ENCODE measurements at regions not wholly inside any gene's neighbourhood (a gene's known extent, or its start where the extent isn't known, plus 50 kb on each side); places are given as distances from the start of the nearest gene placed in this dataset.

- no peak overlapping the region for H3K27ac Mint-ChIP-seq
- CTCF ChIA-PET = no interaction called here
- no peaks in the 10 kb centered on the region for H3K9me3 Mint-ChIP-seq
- no peaks in the 10 kb centered on the region for H3K4me1 Mint-ChIP-seq
- H3K4me3 Mint-ChIP-seq = no peak overlapping the region
- intact Hi-C loops (cut with micrococcal nuclease) = no loop called here
- no peaks in the 10 kb centered on the region for H3K36me3 Mint-ChIP-seq (ENCODE audit: low read depth)
- DNase-seq (no peak), ATAC-seq (ENCODE audit: low read depth) (no peak)
- no peak for TF ChIP-seq CTCF (IDR thresholded peaks at IDR 0.05)
- POLR2A ChIA-PET = no interaction called here
- peaks cover 41% of the 10 kb centered on the region for H3K27me3 Mint-ChIP-seq
Observed at GRCh38 chr12:113613414-113613813, 141.7 kb upstream of the LHX5 start.

GRCh38 chr12:113612793-113613192 lies 141.1 kb upstream of the LHX5 start:
- no peaks in the 10 kb centered on the region for H3K4me1 Mint-ChIP-seq
- no peak for DNase-seq
- TF ChIP-seq CTCF (IDR thresholded peaks at IDR 0.05) = no peak
- no peaks in the 10 kb centered on the region for H3K36me3 Mint-ChIP-seq (ENCODE audit: low read depth)
- no peak for ATAC-seq (ENCODE audit: low read depth)
- peaks cover 42% of the 10 kb centered on the region for H3K27me3 Mint-ChIP-seq
- no peak overlapping the region for H3K27ac Mint-ChIP-seq
- intact Hi-C loops (cut with micrococcal nuclease) = no loop called here
- POLR2A ChIA-PET = no interaction called here
- H3K9me3 Mint-ChIP-seq = peaks cover 3% of the 10 kb centered on the region
- H3K4me3 Mint-ChIP-seq = no peak overlapping the region
- CTCF ChIA-PET = no interaction called here

- Mint-ChIP-seq H3K9me3 (peaks cover 3% of the 10 kb centered on the region), H3K27ac (no peak overlapping the region), H3K4me1 (no peaks in the 10 kb centered on the region), H3K36me3 (ENCODE audit: low read depth) (no peaks in the 10 kb centered on the region), H3K4me3 (no peak overlapping the region), H3K27me3 (peaks cover 41% of the 10 kb centered on the region)
- CTCF ChIA-PET = no interaction called here
- POLR2A ChIA-PET = no interaction called here
- intact Hi-C loops (cut with micrococcal nuclease) = no loop called here
- ATAC-seq (ENCODE audit: low read depth) = no peak
- DNase-seq = no peak
- TF ChIP-seq CTCF (IDR thresholded peaks at IDR 0.05) = no peak
Observed at GRCh38 chr12:113612076-113612728, 140.5 kb upstream of the LHX5 start.

GRCh38 chr12:113611652-113612051 lies 140.0 kb upstream of the LHX5 start:
- H3K27me3 Mint-ChIP-seq = peaks cover 41% of the 10 kb centered on the region
- intact Hi-C loops (cut with micrococcal nuclease) = no loop called here
- H3K36me3 Mint-ChIP-seq (ENCODE audit: low read depth) = no peaks in the 10 kb centered on the region
- H3K4me1 Mint-ChIP-seq = no peaks in the 10 kb centered on the region
- ChIA-PET CTCF (no interaction called here), POLR2A (no interaction called here)
- ATAC-seq (ENCODE audit: low read depth) = no peak
- TF ChIP-seq CTCF (IDR thresholded peaks at IDR 0.05) = no peak
- H3K27ac Mint-ChIP-seq = no peak overlapping the region
- H3K9me3 Mint-ChIP-seq = peaks cover 3% of the 10 kb centered on the region
- H3K4me3 Mint-ChIP-seq = no peak overlapping the region
- DNase-seq = no peak

- CTCF ChIA-PET = no interaction called here
- TF ChIP-seq CTCF (IDR thresholded peaks at IDR 0.05) = no peak
- intact Hi-C loops (cut with micrococcal nuclease) = no loop called here
- POLR2A ChIA-PET = no interaction called here
- Mint-ChIP-seq H3K27ac (no peak overlapping the region), H3K4me1 (no peaks in the 10 kb centered on the region), H3K9me3 (peaks cover 3% of the 10 kb centered on the region), H3K27me3 (peaks cover 41% of the 10 kb centered on the region), H3K4me3 (no peak overlapping the region), H3K36me3 (ENCODE audit: low read depth) (no peaks in the 10 kb centered on the region)
- DNase-seq = no peak
- no peak for ATAC-seq (ENCODE audit: low read depth)
Observed at GRCh38 chr12:113610698-113611097, 139.0 kb upstream of the LHX5 start.

All from activated B cell treated with CpG ODN at 0.5 μM for 24 hours (primary cell).